D721Med (cell line): ENCODE measurements at regions not wholly inside any gene's neighbourhood (a gene's known extent, or its start where the extent isn't known, plus 50 kb on each side); places are given as distances from the start of the nearest gene placed in this dataset.

Experiments
- DNase-seq: peaks from one replicate; pipeline ENCODE4 v3.0.0; 2011; ENCODE audit warnings: low spot score; ENCODE audit not compliant: insufficient read length
- FAIRE-seq: peaks from 2 replicates; lab custom pipeline; 2011; peaks lifted over from hg19 to GRCh38; lab: Jason Lieb, UNC
- CTCF ChIP-seq: IDR thresholded peaks from 2 replicates; pipeline ENCODE4 v1.5.1; 2012; ENCODE audit warnings: mild to moderate bottlenecking, control low read depth; ENCODE audit not compliant: insufficient read depth; ENCODE audit errors: missing control alignments

- FAIRE-seq: no peak
- no peak for TF ChIP-seq CTCF
- no peak for DNase-seq
Measured at GRCh38 chr9:32918628-32919027, 82.8 kb downstream of the APTX start.
